ENCODE measurements at regions not wholly inside any gene's neighbourhood (a gene's known extent, or its start where the extent isn't known, plus 50 kb on each side); places are given as distances from the start of the nearest gene placed in this dataset.

DNA sequence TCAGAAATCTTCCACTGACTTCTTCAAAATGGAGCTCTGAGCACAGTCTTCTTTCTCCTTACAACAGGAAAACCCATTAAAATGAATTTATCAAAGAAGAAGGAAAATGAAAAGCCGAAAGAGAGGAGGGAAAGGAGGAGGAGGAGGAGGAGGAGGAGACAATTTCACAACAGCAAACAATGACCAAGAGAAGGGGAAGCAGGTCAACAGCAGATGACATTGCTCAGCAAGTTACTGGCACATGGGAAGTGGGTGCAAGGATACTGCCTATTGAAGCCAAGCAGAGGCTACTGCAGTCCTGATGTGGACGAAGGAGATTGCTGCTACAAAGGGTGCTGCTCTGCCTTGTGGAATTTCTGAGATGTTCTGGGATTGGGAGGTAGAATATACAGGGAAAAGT, 140.0 kb upstream of the FOXN2 start:
- H3K27ac ChIP-seq: no peak overlapping the region
- TF ChIP-seq, protein P1, sequence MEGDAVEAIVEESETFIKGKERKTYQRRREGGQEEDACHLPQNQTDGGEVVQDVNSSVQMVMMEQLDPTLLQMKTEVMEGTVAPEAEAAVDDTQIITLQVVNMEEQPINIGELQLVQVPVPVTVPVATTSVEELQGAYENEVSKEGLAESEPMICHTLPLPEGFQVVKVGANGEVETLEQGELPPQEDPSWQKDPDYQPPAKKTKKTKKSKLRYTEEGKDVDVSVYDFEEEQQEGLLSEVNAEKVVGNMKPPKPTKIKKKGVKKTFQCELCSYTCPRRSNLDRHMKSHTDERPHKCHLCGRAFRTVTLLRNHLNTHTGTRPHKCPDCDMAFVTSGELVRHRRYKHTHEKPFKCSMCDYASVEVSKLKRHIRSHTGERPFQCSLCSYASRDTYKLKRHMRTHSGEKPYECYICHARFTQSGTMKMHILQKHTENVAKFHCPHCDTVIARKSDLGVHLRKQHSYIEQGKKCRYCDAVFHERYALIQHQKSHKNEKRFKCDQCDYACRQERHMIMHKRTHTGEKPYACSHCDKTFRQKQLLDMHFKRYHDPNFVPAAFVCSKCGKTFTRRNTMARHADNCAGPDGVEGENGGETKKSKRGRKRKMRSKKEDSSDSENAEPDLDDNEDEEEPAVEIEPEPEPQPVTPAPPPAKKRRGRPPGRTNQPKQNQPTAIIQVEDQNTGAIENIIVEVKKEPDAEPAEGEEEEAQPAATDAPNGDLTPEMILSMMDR (conservative IDR thresholded peaks at IDR 0.05): no peak

GRCh38 chr2:48175254-48175653, 139.2 kb upstream of the FOXN2 start:
- H3K27ac ChIP-seq: no peak overlapping the region
- TF ChIP-seq, protein P1 (conservative IDR thresholded peaks at IDR 0.05): no peak

DNA sequence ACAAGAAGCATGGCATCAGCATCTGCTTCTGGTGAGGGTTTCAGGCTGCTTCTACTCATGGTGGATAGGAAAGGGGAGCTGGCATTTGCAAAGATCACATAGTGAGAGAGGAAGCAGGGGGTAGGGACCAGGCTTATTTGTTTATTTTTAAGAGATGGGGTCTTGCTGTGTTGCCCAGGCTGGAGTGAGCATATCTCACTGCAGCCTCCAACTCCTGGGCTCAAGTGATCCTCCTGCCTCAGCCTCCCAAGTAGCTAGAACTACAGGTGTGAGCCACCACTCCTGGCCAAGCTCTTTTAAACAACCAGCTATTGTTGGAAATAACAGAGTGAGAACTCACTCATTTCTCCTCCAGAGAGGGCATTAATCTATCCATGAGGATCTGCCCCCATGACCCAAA, 138.8 kb upstream of the FOXN2 start:
- TF ChIP-seq, protein P1 (conservative IDR thresholded peaks at IDR 0.05): no peak
- H3K27ac ChIP-seq: no peak overlapping the region

DNA sequence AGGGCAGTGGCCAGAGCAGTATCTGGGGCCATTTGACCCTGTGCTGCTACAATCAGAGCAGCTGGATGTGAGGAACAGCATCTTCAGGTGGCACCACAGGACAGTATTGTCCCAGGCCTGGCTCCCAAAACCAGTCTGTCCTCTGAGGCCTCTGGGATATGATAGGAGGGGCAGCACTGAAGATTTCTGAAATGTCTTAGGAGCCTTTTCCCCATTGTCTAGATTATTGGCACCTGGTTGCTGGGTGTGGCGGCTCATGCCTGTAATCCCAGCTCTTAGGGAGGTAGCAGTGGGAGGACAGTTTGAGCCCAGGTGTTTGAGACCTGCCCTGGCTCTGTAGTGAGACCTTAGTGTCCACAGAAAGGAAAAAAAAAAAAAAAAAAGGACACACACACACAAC, 137.6 kb upstream of the FOXN2 start:
- TF ChIP-seq, protein P1 (conservative IDR thresholded peaks at IDR 0.05): no peak
- H3K27ac ChIP-seq: no peak overlapping the region

GRCh38 chr2:48178611-48179010, 135.9 kb upstream of the FOXN2 start:
- TF ChIP-seq, protein P1 (conservative IDR thresholded peaks at IDR 0.05): no peak
- no peak overlapping the region for H3K27ac ChIP-seq

DNA sequence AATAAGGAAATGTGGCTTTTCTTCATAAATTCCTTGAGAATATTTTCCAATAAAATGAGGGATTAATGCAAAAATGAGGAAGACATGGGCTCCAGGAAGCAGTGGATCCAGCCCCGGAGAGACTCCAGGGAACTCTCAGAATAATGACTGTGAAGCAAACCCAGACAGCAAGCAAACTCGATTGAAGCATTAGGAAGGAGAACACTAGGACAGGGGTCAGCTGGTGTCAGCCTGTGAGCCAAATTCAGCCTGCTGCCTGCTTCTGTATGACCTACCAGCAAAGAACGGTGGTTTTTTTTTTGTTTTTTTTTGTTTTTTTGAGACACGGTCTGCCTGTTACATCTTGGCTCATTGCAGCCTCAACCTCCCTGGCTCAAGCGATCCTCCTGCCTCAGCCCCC, 133.9 kb upstream of the FOXN2 start:
- TF ChIP-seq, protein P1 (conservative IDR thresholded peaks at IDR 0.05): no peak
- no peak overlapping the region for H3K27ac ChIP-seq

- TF ChIP-seq, protein P1 (conservative IDR thresholded peaks at IDR 0.05): no peak
- no peak overlapping the region for H3K27ac ChIP-seq
These were observed 131.2 kb upstream of the FOXN2 start for GRCh38 chr2:48183276-48183675.

DNA sequence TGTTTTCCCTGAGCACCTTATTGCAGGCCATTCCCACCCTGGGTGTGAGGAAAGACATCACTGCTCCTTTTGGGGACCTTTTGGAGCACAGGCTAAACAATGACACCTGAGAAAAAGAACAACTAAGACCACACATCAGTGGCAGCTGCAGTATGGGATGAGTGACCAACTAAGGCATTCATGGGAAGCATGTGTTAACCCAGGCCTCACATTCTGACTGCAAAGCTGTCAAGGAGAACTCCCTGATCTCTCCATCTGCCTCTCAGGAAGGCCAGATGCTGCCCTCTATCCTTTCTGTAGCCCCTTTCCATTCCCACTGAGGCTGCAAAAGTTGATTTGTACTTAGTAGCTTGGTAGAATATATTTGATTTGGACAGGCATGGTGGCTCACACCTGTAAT, 130.5 kb upstream of the FOXN2 start:
- TF ChIP-seq, protein P1 (conservative IDR thresholded peaks at IDR 0.05): no peak
- no peak overlapping the region for H3K27ac ChIP-seq
